Endodermal cell (in vitro differentiated cells): ENCODE measurements at regions not wholly inside any gene's neighbourhood (a gene's known extent, or its start where the extent isn't known, plus 50 kb on each side); places are given as distances from the start of the nearest gene placed in this dataset.

Experiments used
- DNase-seq: peaks from one replicate; pipeline ENCODE4 v3.0.0-alpha.2; 2017
- H3K27ac ChIP-seq: 2 replicates; pipeline ENCODE4 v1.5.1; 2013; ENCODE audit warnings: mild to moderate bottlenecking, low read depth, low read length, moderate library complexity
- H3K27me3 ChIP-seq: 2 replicates; pipeline ENCODE4 v1.6.1; 2013; ENCODE audit warnings: mild to moderate bottlenecking, low read length, moderate library complexity; ENCODE audit not compliant: insufficient read depth, control insufficient read depth, poor library complexity, severe bottlenecking
- H3K36me3 ChIP-seq: 2 replicates; pipeline ENCODE4 v1.7.0; 2013; ENCODE audit warnings: mild to moderate bottlenecking, low read length, moderate library complexity; ENCODE audit not compliant: control insufficient read depth, insufficient read depth
- H3K4me1 ChIP-seq: one replicate; pipeline ENCODE4 v1.7.0; 2013; ENCODE audit warnings: low read length; ENCODE audit not compliant: control insufficient read depth, insufficient read depth
- H3K4me3 ChIP-seq: 2 replicates; pipeline ENCODE4 v1.5.1; 2013; ENCODE audit warnings: mild to moderate bottlenecking, low read length, moderate library complexity
- H3K9ac ChIP-seq: 2 replicates; pipeline ENCODE4 v1.6.1; 2013; ENCODE audit warnings: mild to moderate bottlenecking, low read length, moderate library complexity; ENCODE audit not compliant: poor library complexity, severe bottlenecking; ENCODE audit errors: extremely low read depth
- H3K9me3 ChIP-seq: 2 replicates; pipeline ENCODE4 v1.6.1; 2013; ENCODE audit warnings: mild to moderate bottlenecking, low read length, moderate library complexity; ENCODE audit not compliant: control insufficient read depth
- H3K27ac Mint-ChIP-seq: 2 replicates; pipeline ENCODE4 v1.8.0; 2020; ENCODE audit warnings: mixed read lengths
- H3K27me3 Mint-ChIP-seq: 2 replicates; pipeline ENCODE4 v1.8.0; 2021; ENCODE audit warnings: mild to moderate bottlenecking, mixed read lengths; ENCODE audit not compliant: insufficient read depth
- H3K36me3 Mint-ChIP-seq: 2 replicates; pipeline ENCODE4 v1.8.0; 2020; ENCODE audit warnings: low read depth, mixed read lengths
- H3K4me1 Mint-ChIP-seq: 2 replicates; pipeline ENCODE4 v1.8.0; 2020; ENCODE audit warnings: mixed read lengths
- H3K4me3 Mint-ChIP-seq: 2 replicates; pipeline ENCODE4 v1.8.0; 2020; ENCODE audit warnings: mild to moderate bottlenecking, moderate library complexity, mixed read lengths
- H3K9me3 Mint-ChIP-seq: 2 replicates; pipeline ENCODE4 v1.8.0; 2020; ENCODE audit warnings: mild to moderate bottlenecking, mixed read lengths
- CTCF ChIP-seq: fragments of 200-600 bp; sonication (generic); conservative IDR thresholded peaks from 2 replicates; pipeline ENCODE4 v1.5.0; 2021; ENCODE audit warnings: antibody characterized with exemption, mild to moderate bottlenecking
- WGBS, 2 experiments: methylation state at CpG; one replicate each; pipeline versions ENCODE4 v1.1.5 to v1.1.7; 2013; ENCODE audit warnings: missing lambda C conversion rate in 2 of 2, mixed read lengths in 1 of 2; ENCODE audit not compliant: insufficient coverage in 1 of 2, insufficient read length in 1 of 2; 5-methylcytosine and 5-hydroxymethylcytosine counted together

DNA sequence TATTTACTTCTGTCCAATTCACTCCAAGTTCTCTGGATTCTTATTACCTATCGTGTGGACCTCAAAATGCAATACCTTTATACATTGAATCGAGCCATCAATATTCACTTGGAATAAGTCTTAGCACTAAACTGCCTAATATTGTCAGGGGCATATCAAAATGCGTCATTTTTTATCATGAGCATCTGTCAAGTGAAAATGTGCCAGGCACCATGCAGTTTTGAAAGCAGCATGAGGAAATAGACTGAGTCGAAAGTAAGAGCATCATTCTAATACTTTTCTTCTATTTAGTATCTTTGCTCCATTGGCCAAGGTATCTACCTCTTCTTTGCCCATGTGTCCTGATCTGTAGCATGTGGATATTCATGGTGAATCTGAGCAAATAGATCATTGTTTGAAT is 1193.4 kb downstream of the CDH11 start:
- whole genome bisulfite sequencing, 2 experiments, result 88 to 100% methylated on average over 4 of the region's 4 CpGs
- H3K27me3 Mint-ChIP-seq, result no peaks in the 10 kb centered on the region
- H3K9me3 Mint-ChIP-seq, result peaks cover 3% of the 10 kb centered on the region
- DNase-seq, result no peak
- no peaks in the 10 kb centered on the region for H3K36me3 Mint-ChIP-seq
- Histone ChIP-seq H3K4me1 (no peaks in the 10 kb centered on the region), H3K27ac (no peak overlapping the region), H3K36me3 (no peaks in the 10 kb centered on the region), H3K9me3 (no peaks in the 10 kb centered on the region), H3K9ac (no peak overlapping the region), H3K27me3 (no peaks in the 10 kb centered on the region), H3K4me3 (no peak overlapping the region)
- H3K4me3 Mint-ChIP-seq, result no peak overlapping the region
- H3K4me1 Mint-ChIP-seq, result peaks cover 2% of the 10 kb centered on the region
- no peak overlapping the region for H3K27ac Mint-ChIP-seq
- no peak for TF ChIP-seq CTCF

DNA sequence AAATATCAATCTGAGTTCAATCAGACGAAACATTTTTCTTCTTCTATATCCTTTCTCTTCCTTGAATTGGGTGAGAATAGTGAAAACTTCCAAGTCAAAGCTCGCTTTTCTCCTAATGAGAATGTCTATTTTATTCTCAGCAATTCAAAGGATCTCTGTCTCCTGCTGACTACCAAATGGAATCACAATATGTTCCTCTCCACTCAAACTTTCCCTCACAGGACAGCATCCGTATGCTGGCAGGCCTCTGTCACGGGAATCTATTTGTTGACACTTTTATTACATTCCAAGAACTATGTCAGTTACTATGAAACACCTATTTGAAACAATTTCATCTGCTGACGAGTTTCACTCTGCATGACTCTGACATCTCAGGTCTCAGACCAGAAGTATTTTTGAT is 1196.6 kb downstream of the CDH11 start:
- no peak overlapping the region for H3K4me3 Mint-ChIP-seq
- Histone ChIP-seq H3K27ac (no peak overlapping the region), H3K36me3 (no peaks in the 10 kb centered on the region), H3K4me3 (no peak overlapping the region), H3K27me3 (no peaks in the 10 kb centered on the region), H3K9ac (no peak overlapping the region), H3K4me1 (no peaks in the 10 kb centered on the region), H3K9me3 (no peaks in the 10 kb centered on the region)
- no peaks in the 10 kb centered on the region for H3K27me3 Mint-ChIP-seq
- H3K4me1 Mint-ChIP-seq, result peaks cover 2% of the 10 kb centered on the region
- H3K27ac Mint-ChIP-seq, result no peak overlapping the region
- H3K9me3 Mint-ChIP-seq, result no peaks in the 10 kb centered on the region
- no peak for TF ChIP-seq CTCF
- no peaks in the 10 kb centered on the region for H3K36me3 Mint-ChIP-seq
- 84 to 86% methylated on average over 4 to 5 of the region's 5 CpGs for WGBS, 2 experiments
- DNase-seq, result no peak

GRCh38 chr16:63922560-63922959 is 1199.3 kb downstream of the CDH11 start:
- H3K9me3 ChIP-seq, result peaks cover 13% of the 10 kb centered on the region
- H3K4me3 Mint-ChIP-seq, result no peak overlapping the region
- no peaks in the 10 kb centered on the region for H3K4me1 ChIP-seq
- DNase-seq, result no peak
- H3K36me3 Mint-ChIP-seq, result no peaks in the 10 kb centered on the region
- no peaks in the 10 kb centered on the region for H3K36me3 ChIP-seq
- H3K27ac ChIP-seq, result no peak overlapping the region
- no peaks in the 10 kb centered on the region for H3K27me3 Mint-ChIP-seq
- peaks cover 2% of the 10 kb centered on the region for H3K4me1 Mint-ChIP-seq
- no peak for TF ChIP-seq CTCF
- no peak overlapping the region for H3K9ac ChIP-seq
- H3K27ac Mint-ChIP-seq, result no peak overlapping the region
- H3K27me3 ChIP-seq, result no peaks in the 10 kb centered on the region
- H3K9me3 Mint-ChIP-seq, result peaks cover 20% of the 10 kb centered on the region
- no peak overlapping the region for H3K4me3 ChIP-seq
